ENCODE measurements at regions not wholly inside any gene's neighbourhood (a gene's known extent, or its start where the extent isn't known, plus 50 kb on each side); places are given as distances from the start of the nearest gene placed in this dataset.

GRCh38 chr10:5583525-5584175 lies 58.9 kb downstream of the CALML3 start:
- Histone ChIP-seq H3K36me3 (no peaks in the 10 kb centered on the region), H3K9me3 (peaks cover 0 to 17% (median 1%) of the 10 kb centered on the region in 4 donors), H3K27me3 (no peaks in the 10 kb centered on the region), H3K27ac (replicated peaks in 1 of 4) (peak overlapping the region in 3 of 4 donors; percentile 44 to 55 (median 53)), H3K4me1 (peaks cover 35 to 56% (median 47%) of the 10 kb centered on the region in 4 donors), H3K4me3 (peak overlapping the region in 1 of 4 donors; percentile 2)
- WGBS = 28% methylated on average over 17 of the region's 18 CpGs
- no peak for TF ChIP-seq CTCF (IDR thresholded peaks at IDR 0.05)
- TF ChIP-seq POLR2AphosphoS5 (IDR thresholded peaks at IDR 0.05) = peak in 1 of 2 donors; percentile 20
- intact Hi-C loops (cut with DNase I) = no loop called here
- DNase-seq (ENCODE audit: extremely low spot score) = no peak

GRCh38 chr10:5584895-5585516 lies 60.2 kb downstream of the CALML3 start:
- Histone ChIP-seq H3K9me3 (peaks cover 0 to 17% (median 1%) of the 10 kb centered on the region in 4 donors), H3K4me1 (peaks cover 35 to 58% (median 46%) of the 10 kb centered on the region in 4 donors), H3K36me3 (no peaks in the 10 kb centered on the region), H3K27ac (replicated peaks in 1 of 4) (peak overlapping the region in 2 of 4 donors; percentile 8 to 9), H3K27me3 (no peaks in the 10 kb centered on the region), H3K4me3 (no peak overlapping the region)
- DNase-seq (ENCODE audit: extremely low spot score) = no peak
- TF ChIP-seq EP300 (IDR thresholded peaks at IDR 0.05) (no peak), POLR2AphosphoS5 (IDR thresholded peaks at IDR 0.05) (no peak), POLR2A (IDR thresholded peaks at IDR 0.05; ENCODE audit: low read depth) (no peak), CTCF (IDR thresholded peaks at IDR 0.05) (no peak)
- 73% methylated on average over 8 of the region's 10 CpGs for WGBS
- intact Hi-C loops (cut with DNase I) = no loop called here

GRCh38 chr10:5585517-5586206 lies 60.9 kb downstream of the CALML3 start:
- H3K27me3 ChIP-seq = no peaks in the 10 kb centered on the region
- H3K4me1 ChIP-seq = peaks cover 35 to 63% (median 48%) of the 10 kb centered on the region in 4 donors
- peak overlapping the region in 2 of 4 donors; percentile 8 to 9 for H3K27ac ChIP-seq (replicated peaks in 1 of 4)
- intact Hi-C loops (cut with DNase I) = no loop called here
- WGBS = 67% methylated on average over 7 of the region's 7 CpGs
- H3K4me3 ChIP-seq = no peak overlapping the region
- no peak for TF ChIP-seq EP300 (IDR thresholded peaks at IDR 0.05)
- no peak for TF ChIP-seq CTCF (IDR thresholded peaks at IDR 0.05)
- TF ChIP-seq POLR2A (IDR thresholded peaks at IDR 0.05; ENCODE audit: low read depth) = no peak
- no peak for TF ChIP-seq POLR2AphosphoS5 (IDR thresholded peaks at IDR 0.05)
- no peak for DNase-seq (ENCODE audit: extremely low spot score)
- H3K9me3 ChIP-seq = peaks cover 0 to 16% (median 1%) of the 10 kb centered on the region in 4 donors
- no peaks in the 10 kb centered on the region for H3K36me3 ChIP-seq

GRCh38 chr10:5587151-5588079 lies 62.7 kb downstream of the CALML3 start:
- DNase-seq (ENCODE audit: extremely low spot score) = no peak
- H3K27ac ChIP-seq (replicated peaks in 1 of 4) = peak overlapping the region in 3 of 4 donors; percentile 13 to 46 (median 38)

More at GRCh38 chr10:5587151-5588079, 62.7 kb downstream of the CALML3 start:
- H3K36me3 ChIP-seq = no peaks in the 10 kb centered on the region
- H3K9me3 ChIP-seq = no peaks in the 10 kb centered on the region
- WGBS = 87% methylated on average over 3 of the region's 25 CpGs
- H3K4me1 ChIP-seq = peaks cover 35 to 63% (median 48%) of the 10 kb centered on the region in 4 donors
- intact Hi-C loops (cut with DNase I) = no loop called here
- TF ChIP-seq POLR2AphosphoS5 (IDR thresholded peaks at IDR 0.05) = peak; percentile 16 to 22
- no peak for TF ChIP-seq POLR2A (IDR thresholded peaks at IDR 0.05; ENCODE audit: low read depth)
- no peak for TF ChIP-seq CTCF (IDR thresholded peaks at IDR 0.05)
- TF ChIP-seq EP300 (IDR thresholded peaks at IDR 0.05) = no peak
- H3K4me3 ChIP-seq = no peak overlapping the region
- H3K27me3 ChIP-seq = no peaks in the 10 kb centered on the region
